ENCODE measurements at regions not wholly inside any gene's neighbourhood (a gene's known extent, or its start where the extent isn't known, plus 50 kb on each side); places are given as distances from the start of the nearest gene placed in this dataset.
"Not testable (repeated sequence)": the region's sequence is repeated elsewhere in the genome, so short reads cannot be mapped to it uniquely, and the experiment has no call there.

DNA sequence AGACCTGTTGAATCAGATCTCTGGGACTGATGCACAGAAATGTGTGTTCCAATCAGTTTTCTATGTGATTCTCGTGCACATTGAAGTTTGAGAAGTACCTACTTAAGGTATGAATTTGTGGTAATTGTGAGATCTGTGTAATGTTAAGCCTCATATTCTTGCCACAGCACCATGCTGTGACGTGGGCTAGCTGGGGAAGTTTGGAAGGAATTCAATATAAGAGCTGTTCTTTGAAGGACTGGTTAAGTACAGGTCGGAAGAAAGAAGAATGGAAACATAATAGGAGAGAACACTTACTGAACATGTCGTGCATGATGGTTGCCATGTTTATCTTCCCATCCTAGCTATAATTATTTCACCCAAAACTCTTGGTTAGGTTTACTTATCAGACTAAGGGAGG lies 79.7 kb upstream of the CXXC4 start:
- H3K9me3 Mint-ChIP-seq (ENCODE audit: unreplicated experiment), result no peaks in the 10 kb centered on the region
- no peaks in the 10 kb centered on the region for H3K4me1 ChIP-seq
- H3K36me3 ChIP-seq (ENCODE audit: control insufficient read depth, insufficient read depth, low read length), result no peaks in the 10 kb centered on the region
- ChIA-PET CTCF (no interaction called here), POLR2A (no interaction called here)
- no peak for TF ChIP-seq CTCF (IDR thresholded peaks at IDR 0.05; ENCODE audit: insufficient read depth in 1 of 2, low read depth in 1 of 2, low read length in 1 of 2, severe bottlenecking in 1 of 2, unreplicated experiment in 1 of 2)
- no peak overlapping the region for H3K27ac Mint-ChIP-seq (ENCODE audit: unreplicated experiment)
- H3K36me3 Mint-ChIP-seq (ENCODE audit: insufficient read depth, unreplicated experiment), result no peaks in the 10 kb centered on the region
- H3K4me3 Mint-ChIP-seq (ENCODE audit: unreplicated experiment), result no peak overlapping the region
- H3K4me3 ChIP-seq (ENCODE audit: low read depth, low read length), result no peak overlapping the region
- intact Hi-C loops (cut with micrococcal nuclease; ENCODE audit: unreplicated experiment), result no loop called here
- no peaks in the 10 kb centered on the region for H3K4me1 Mint-ChIP-seq (ENCODE audit: low read depth, unreplicated experiment)
- H3K9me3 ChIP-seq, result no peaks in the 10 kb centered on the region
- no TSS peak for BruUV-seq (replicated peaks)
- peaks cover 10% of the 10 kb centered on the region for H3K27me3 Mint-ChIP-seq (ENCODE audit: insufficient read depth, unreplicated experiment)
- H3K27me3 ChIP-seq (replicated peaks; ENCODE audit: control insufficient read depth, insufficient read depth, low read length), result no peaks in the 10 kb centered on the region
- no peak for DNase-seq

- CTCF ChIA-PET, result no interaction called here
These were observed 80.6 kb upstream of the CXXC4 start for GRCh38 chr4:104575278-104575677.

DNA sequence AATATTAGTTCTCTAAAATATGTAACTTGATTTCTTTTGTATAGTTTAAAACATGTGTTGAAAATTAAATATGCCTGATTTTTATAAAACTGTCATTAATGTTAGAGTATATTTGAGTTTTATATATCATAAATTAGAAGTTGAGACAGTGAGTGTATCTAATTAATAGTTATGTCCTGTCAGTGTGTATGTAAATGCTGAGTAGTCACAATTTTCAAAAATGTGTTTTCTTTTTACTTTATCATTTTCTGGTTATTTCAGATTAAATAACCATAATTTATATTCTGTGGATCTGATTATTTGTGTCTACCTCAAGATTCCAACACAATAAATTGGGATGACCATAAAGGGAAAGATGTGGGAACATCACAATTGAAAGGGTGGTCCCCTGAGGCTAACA lies 82.7 kb upstream of the CXXC4 start:
- Mint-ChIP-seq H3K36me3 (ENCODE audit: insufficient read depth, unreplicated experiment) (no peaks in the 10 kb centered on the region), H3K4me1 (ENCODE audit: low read depth, unreplicated experiment) (no peaks in the 10 kb centered on the region), H3K27ac (ENCODE audit: unreplicated experiment) (no peak overlapping the region), H3K27me3 (ENCODE audit: insufficient read depth, unreplicated experiment) (peaks cover 6% of the 10 kb centered on the region), H3K4me3 (ENCODE audit: unreplicated experiment) (no peak overlapping the region), H3K9me3 (ENCODE audit: unreplicated experiment) (no peaks in the 10 kb centered on the region)
- CTCF ChIA-PET, result no interaction called here
- no peaks in the 10 kb centered on the region for H3K27me3 ChIP-seq (replicated peaks; ENCODE audit: control insufficient read depth, insufficient read depth, low read length)
- TF ChIP-seq CTCF (IDR thresholded peaks at IDR 0.05; ENCODE audit: insufficient read depth in 1 of 2, low read depth in 1 of 2, low read length in 1 of 2, severe bottlenecking in 1 of 2, unreplicated experiment in 1 of 2), result no peak
- no peak for DNase-seq
- POLR2A ChIA-PET, result no interaction called here
- H3K4me3 ChIP-seq (ENCODE audit: low read depth, low read length), result no peak overlapping the region
- no peaks in the 10 kb centered on the region for H3K9me3 ChIP-seq
- H3K36me3 ChIP-seq (ENCODE audit: control insufficient read depth, insufficient read depth, low read length), result no peaks in the 10 kb centered on the region
- intact Hi-C loops (cut with micrococcal nuclease; ENCODE audit: unreplicated experiment), result no loop called here
- no peaks in the 10 kb centered on the region for H3K4me1 ChIP-seq
- BruUV-seq (replicated peaks), result no TSS peak

More at GRCh38 chr4:104575278-104575677, 80.6 kb upstream of the CXXC4 start:
- no peak for DNase-seq
- no peak for TF ChIP-seq CTCF (IDR thresholded peaks at IDR 0.05; ENCODE audit: insufficient read depth in 1 of 2, low read depth in 1 of 2, low read length in 1 of 2, severe bottlenecking in 1 of 2, unreplicated experiment in 1 of 2)
- no peaks in the 10 kb centered on the region for H3K4me1 Mint-ChIP-seq (ENCODE audit: low read depth, unreplicated experiment)
- no peaks in the 10 kb centered on the region for H3K9me3 Mint-ChIP-seq (ENCODE audit: unreplicated experiment)
- no peak overlapping the region for H3K4me3 ChIP-seq (ENCODE audit: low read depth, low read length)
- H3K36me3 ChIP-seq (ENCODE audit: control insufficient read depth, insufficient read depth, low read length), result no peaks in the 10 kb centered on the region
- H3K36me3 Mint-ChIP-seq (ENCODE audit: insufficient read depth, unreplicated experiment), result no peaks in the 10 kb centered on the region
- intact Hi-C loops (cut with micrococcal nuclease; ENCODE audit: unreplicated experiment), result no loop called here
- no peaks in the 10 kb centered on the region for H3K4me1 ChIP-seq
- H3K27ac Mint-ChIP-seq (ENCODE audit: unreplicated experiment), result no peak overlapping the region
- peaks cover 10% of the 10 kb centered on the region for H3K27me3 Mint-ChIP-seq (ENCODE audit: insufficient read depth, unreplicated experiment)
- H3K4me3 Mint-ChIP-seq (ENCODE audit: unreplicated experiment), result no peak overlapping the region
- no peaks in the 10 kb centered on the region for H3K9me3 ChIP-seq
- POLR2A ChIA-PET, result no interaction called here
- no TSS peak for BruUV-seq (replicated peaks)
- H3K27me3 ChIP-seq (replicated peaks; ENCODE audit: control insufficient read depth, insufficient read depth, low read length), result no peaks in the 10 kb centered on the region

DNA sequence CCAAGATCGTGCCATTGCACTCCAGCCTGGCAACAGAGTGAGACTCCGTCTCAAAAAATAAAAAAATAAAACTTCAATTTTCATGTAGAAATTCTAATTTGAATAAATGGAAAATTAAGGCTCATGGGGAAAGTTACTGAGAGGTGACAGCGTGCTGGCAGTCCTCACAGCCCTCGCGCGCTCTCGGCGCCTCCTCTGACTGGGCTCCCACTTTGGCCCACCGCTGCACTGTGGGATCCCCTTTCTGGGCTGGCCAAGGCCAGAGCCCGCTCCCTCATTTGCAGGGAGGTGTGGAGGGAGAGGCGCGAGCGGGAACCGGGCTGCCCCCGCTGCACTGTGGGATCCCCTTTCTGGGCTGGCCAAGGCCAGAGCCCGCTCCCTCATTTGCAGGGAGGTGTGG lies 86.8 kb upstream of the CXXC4 start:
- POLR2A ChIA-PET; H3K4me1 Mint-ChIP-seq (ENCODE audit: low read depth, unreplicated experiment); H3K4me3 ChIP-seq (ENCODE audit: low read depth, low read length); H3K9me3 Mint-ChIP-seq (ENCODE audit: unreplicated experiment); BruUV-seq (replicated peaks); H3K9me3 ChIP-seq; H3K4me3 Mint-ChIP-seq (ENCODE audit: unreplicated experiment); intact Hi-C loops (cut with micrococcal nuclease; ENCODE audit: unreplicated experiment); CTCF ChIA-PET; DNase-seq; H3K27me3 ChIP-seq (replicated peaks; ENCODE audit: control insufficient read depth, insufficient read depth, low read length); H3K27me3 Mint-ChIP-seq (ENCODE audit: insufficient read depth, unreplicated experiment); H3K4me1 ChIP-seq; H3K27ac Mint-ChIP-seq (ENCODE audit: unreplicated experiment); H3K36me3 ChIP-seq (ENCODE audit: control insufficient read depth, insufficient read depth, low read length); H3K36me3 Mint-ChIP-seq (ENCODE audit: insufficient read depth, unreplicated experiment): not testable (repeated sequence)

DNA sequence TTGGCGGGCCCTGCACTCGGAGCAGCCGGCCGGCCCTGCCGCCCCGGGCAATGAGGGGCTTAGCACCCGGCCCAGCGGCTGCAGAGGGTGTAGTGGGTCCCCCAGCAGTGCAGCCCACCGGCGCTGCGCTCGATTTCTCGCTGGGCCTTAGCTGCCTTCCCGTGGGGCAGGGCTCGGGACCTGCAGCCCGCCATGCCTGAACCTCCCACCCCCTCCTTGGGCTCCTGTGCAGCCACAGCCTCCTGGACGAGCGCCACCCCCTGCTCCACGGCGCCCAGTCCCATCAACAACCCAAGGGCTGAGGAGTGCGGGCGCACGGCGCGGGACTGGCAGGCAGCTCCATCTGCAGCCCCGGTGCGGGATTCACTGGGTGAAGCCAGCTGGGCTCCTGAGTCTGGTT lies 87.4 kb upstream of the CXXC4 start:
- H3K36me3 ChIP-seq (ENCODE audit: control insufficient read depth, insufficient read depth, low read length); intact Hi-C loops (cut with micrococcal nuclease; ENCODE audit: unreplicated experiment); DNase-seq; H3K4me3 ChIP-seq (ENCODE audit: low read depth, low read length); H3K4me1 Mint-ChIP-seq (ENCODE audit: low read depth, unreplicated experiment); H3K27me3 Mint-ChIP-seq (ENCODE audit: insufficient read depth, unreplicated experiment); H3K36me3 Mint-ChIP-seq (ENCODE audit: insufficient read depth, unreplicated experiment); H3K9me3 Mint-ChIP-seq (ENCODE audit: unreplicated experiment); H3K9me3 ChIP-seq; H3K4me3 Mint-ChIP-seq (ENCODE audit: unreplicated experiment); H3K4me1 ChIP-seq; H3K27me3 ChIP-seq (replicated peaks; ENCODE audit: control insufficient read depth, insufficient read depth, low read length); H3K27ac Mint-ChIP-seq (ENCODE audit: unreplicated experiment); POLR2A ChIA-PET; BruUV-seq (replicated peaks); CTCF ChIA-PET: not testable (repeated sequence)

Data from Caco-2 (cell line).